ENCODE measurements at regions not wholly inside any gene's neighbourhood (a gene's known extent, or its start where the extent isn't known, plus 50 kb on each side); places are given as distances from the start of the nearest gene placed in this dataset.

DNA sequence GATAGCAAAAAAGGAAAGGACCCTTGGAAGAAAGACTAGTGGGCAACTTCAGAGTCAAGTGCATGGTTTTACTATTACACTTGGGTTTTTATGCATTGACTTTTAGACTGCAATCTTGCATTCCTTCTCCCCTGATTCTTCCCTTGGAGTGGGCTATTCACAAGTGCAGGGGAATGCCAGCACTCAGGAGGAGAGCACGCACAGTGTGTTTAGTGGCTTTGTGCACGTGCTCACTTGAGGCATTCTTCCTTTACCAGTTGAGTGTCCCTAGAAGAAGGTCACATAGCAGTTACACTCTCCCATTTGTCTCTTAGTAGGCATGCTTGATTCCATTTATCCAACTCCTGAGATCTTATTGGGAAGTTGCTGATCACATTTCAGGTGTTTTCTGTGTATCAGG is 351.1 kb upstream of the HSFY2 start:
- FAIRE-seq (no peak), DNase-seq (ENCODE audit: insufficient read length, low spot score) (no peak)
- TF ChIP-seq POLR2A (IDR thresholded peaks at IDR 0.05; ENCODE audit: low read depth, low read length), result no peak

DNA sequence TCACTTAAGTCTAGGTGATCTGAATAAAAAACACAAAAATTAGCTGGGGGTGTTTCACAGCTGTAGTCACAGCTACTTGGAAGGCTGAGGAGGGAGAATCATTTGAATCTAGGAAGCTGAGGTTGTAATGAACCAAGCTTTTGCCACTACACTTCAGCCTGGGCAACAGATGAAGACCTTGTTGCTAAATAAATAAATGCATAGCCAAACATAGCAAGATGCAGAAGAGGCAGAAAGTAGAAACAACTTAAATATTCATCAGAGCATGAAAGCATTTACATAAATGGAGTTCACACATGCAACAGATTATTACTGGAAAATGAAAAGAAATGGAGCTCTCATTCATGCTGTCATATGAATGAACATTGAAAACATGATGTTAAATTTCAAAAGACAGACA is 348.9 kb upstream of the HSFY2 start:
- DNase-seq (ENCODE audit: insufficient read length, low spot score) (no peak), FAIRE-seq (no peak)
- no peak for TF ChIP-seq POLR2A (IDR thresholded peaks at IDR 0.05; ENCODE audit: low read depth, low read length)

DNA sequence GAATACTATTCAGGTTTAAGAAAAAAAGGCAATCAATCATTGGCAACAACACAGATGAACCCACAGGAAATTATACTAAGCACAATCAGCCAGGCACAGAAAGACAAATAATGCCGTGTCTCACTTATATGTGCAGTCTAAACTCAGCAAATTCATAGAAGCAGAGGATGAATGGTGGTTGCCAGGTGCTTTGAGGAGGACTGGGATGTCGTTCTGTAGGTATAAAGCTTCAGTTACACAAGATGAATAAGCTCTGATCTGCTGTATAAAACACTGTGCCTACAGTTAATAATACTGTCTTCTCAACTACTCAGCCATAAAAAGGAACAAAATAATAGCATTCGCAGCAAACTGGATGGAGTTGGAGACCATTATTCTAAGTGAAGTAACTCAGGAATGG is 324.8 kb upstream of the HSFY2 start:
- TF ChIP-seq POLR2A (IDR thresholded peaks at IDR 0.05; ENCODE audit: low read depth, low read length), result no peak
- FAIRE-seq (no peak), DNase-seq (ENCODE audit: insufficient read length, low spot score) (no peak)

DNA sequence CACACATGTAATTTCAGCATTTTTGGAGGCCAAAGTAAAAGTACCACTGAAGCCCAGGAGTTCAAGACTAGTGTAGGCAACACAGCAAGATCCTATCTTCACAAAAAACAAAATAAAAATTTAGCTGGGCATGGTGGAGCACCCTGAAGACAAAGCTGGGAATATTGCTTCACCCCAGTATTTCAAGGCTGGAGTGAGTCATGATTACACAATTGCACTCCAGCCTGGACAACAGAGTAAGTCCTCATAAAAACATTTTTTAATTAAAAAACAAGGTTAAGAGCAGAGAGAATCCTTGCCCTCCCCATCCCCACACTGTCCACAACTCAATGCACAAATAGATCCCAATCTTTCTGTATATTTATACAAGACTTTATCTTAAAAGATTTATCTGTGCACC is 321.9 kb upstream of the HSFY2 start:
- FAIRE-seq (no peak), DNase-seq (ENCODE audit: insufficient read length, low spot score) (no peak)

DNA sequence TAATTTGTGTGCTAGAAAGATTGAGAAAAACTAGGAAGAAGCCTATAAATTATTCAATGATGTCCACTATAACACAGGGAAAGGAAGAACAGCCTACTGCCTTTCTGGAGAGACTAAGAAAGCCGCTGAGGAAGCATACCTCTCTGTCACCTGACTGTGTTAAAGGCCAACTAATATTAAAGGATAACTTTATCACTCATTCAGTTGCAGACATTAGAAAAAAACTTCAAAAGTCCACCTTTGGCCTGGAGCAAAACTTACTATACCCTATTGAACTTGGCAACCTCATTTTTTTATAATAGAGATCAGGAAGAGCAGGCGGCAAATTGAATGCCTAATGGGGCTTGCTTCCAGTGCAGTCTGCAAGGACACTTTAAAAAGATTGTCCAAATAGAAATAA is 309.5 kb upstream of the HSFY2 start:
- DNase-seq (ENCODE audit: insufficient read length, low spot score) (no peak), FAIRE-seq (no peak)
- no peak for TF ChIP-seq POLR2A (IDR thresholded peaks at IDR 0.05; ENCODE audit: low read depth, low read length)

More for the DNA sequence above, 321.9 kb upstream of the HSFY2 start:
- no peak for TF ChIP-seq POLR2A (IDR thresholded peaks at IDR 0.05; ENCODE audit: low read depth, low read length)

DNA sequence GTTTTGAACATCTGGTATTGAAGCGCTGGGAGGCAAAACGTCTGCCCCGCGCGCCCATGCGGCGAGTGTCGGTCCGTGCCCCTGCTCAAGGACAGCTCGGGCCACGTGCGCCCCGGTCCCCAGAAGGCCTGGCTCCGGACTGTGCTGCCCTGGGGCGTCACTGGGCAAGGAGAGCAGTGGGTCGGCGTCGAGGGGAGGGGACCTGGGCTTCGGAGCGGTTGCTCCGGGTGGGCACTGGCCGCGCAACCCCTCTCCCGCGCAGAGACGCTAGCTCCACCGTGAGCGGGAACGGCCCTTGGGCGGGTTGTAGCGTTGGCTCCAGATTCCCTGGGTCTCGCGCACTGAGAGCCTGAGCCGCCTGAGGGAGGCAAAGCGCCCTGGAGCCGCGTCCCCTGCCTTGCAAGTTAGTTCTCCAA is 304.2 kb upstream of the HSFY2 start:
- DNase-seq (ENCODE audit: insufficient read length, low spot score), result no peak

DNA sequence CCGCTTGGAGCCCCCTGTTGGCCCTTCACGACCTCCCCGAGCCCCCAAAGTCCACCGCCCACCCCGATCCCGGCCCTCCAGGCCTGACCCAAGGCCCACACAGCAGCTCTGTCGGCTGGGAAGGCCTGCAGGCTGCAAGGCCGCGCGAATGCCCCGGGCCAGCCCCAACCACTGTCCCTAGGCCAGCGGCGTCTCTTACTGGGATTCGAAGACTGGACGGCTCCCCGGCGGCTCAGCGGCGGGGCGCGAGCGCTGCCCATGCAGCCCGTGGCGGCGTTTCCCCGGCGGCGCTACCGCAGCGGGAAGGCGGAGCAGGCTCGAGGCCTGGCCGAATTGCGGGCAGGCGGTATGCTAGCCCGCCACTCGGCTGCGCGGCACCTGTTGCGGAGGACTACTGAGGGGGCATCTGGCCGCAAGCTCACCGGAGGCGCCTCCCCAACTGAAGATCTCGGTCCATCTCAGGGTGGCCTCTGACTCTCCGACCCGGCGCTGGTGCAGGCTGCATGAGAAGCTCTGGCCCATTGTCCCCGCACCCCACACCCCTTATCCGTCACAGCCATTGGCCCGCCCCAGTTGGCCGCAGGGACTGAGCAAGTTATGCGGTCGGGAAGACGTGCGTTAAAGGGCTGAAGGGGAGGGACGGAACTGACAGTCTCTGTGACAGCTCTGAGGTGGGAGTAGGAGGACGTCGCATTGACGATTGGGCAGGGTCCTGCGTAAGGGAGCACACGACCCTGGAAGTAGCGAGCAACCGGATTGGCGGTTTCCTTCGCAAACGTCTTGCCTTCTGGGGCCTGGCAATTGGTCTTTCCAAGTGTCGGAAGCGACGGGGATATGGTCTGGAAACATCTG is 303.5 kb upstream of the HSFY2 start:
- TF ChIP-seq POLR2A (IDR thresholded peaks at IDR 0.05; ENCODE audit: low read depth, low read length), result no peak
- FAIRE-seq (no peak), DNase-seq (ENCODE audit: insufficient read length, low spot score) (no peak)

More for the DNA sequence above, 304.2 kb upstream of the HSFY2 start:
- FAIRE-seq, result no peak
- no peak for TF ChIP-seq POLR2A (IDR thresholded peaks at IDR 0.05; ENCODE audit: low read depth, low read length)

DNA sequence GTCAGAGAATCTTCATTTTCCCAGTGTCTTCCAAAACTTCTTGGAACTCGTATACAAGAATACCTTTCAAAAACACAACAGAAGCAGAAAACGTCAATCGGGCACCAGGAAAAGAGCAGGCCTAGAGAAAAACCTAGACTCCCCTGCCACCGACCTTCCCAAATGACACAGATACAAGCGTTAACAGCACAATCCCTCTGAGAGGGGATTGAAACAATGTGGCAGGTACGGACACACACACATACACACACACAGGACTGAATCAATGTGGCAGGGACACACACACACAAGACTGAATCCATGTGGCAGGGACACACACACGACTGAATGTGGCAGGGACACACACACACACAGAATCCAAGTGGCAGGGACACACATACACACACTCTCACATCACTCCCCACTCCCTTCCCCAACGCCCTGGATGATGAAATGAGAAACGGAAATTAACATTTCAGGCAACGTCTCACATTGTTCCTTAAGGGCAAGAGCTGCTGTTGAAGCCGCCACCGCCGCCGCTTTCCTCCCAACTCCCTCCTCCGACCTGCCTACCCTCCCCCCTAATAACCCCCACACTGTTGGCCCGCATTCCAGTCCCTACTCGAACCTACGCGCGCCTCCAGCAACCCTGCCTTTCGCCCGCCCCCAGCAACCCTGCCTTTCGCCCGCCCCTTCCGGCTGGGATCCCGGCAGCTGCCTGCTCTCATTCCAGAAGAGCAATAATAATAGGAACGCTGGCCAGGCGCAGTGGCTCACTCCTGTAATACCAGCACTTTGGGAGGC is 302.1 kb upstream of the HSFY2 start:
- no peak for TF ChIP-seq POLR2A (IDR thresholded peaks at IDR 0.05; ENCODE audit: low read depth, low read length)
- FAIRE-seq (no peak), DNase-seq (ENCODE audit: insufficient read length, low spot score) (peak; percentile 41)

DNA sequence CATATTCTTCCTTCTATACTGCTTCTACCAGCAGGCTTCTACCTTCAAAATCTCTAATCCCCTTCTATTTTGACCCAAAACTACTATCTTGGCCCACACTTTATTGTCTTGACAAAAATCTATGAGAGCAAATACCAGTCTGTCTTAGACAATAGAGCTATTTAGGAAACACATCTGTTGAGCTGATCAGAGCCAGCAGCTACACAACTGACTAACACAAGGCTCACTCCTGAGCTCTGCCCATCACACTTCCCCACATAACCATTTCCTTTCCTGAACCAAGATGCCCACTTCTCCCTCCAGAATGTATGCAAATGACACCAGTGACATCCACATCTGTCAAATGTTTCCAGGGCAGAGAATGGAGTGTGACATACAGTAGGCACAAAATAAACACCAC is 293.9 kb upstream of the HSFY2 start:
- TF ChIP-seq POLR2A (IDR thresholded peaks at IDR 0.05; ENCODE audit: low read depth, low read length), result no peak
- no peak for DNase-seq (ENCODE audit: insufficient read length, low spot score)
- no peak for FAIRE-seq

DNA sequence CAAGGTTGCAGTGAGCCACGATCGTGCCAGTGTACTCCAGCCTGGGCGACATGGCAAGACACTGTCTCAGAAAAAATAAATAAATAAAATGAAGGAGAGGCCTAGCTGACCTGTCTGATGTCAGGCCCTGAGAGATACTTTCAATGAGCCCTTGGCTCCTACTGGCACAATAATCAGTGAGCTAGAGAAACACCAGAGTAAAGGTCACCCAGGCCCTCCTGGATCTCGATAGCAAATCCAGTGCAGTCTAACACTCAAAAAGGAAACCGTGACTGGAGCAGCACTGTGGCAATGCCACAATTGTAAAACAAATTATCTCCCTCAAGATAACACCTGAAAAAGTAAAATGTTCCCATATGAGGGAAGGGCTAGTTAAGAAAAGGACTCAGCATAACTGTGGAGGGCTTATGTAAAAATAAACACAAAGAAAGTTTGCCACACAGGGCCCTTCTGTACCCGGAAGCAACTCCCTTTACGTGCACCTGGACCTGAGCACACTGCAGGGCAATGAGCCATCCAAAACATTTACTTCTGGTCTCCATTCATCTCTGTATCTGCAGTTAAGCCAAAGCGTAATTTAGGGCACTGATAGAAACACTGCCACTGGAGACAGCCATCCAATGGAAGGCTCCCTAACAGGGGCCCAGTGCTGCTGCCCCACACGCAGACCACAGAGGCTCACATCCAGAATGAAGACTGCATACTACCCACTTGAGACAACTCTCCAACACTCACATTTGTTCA is 293.1 kb upstream of the HSFY2 start:
- DNase-seq (ENCODE audit: insufficient read length, low spot score) (no peak), FAIRE-seq (no peak)
- no peak for TF ChIP-seq POLR2A (IDR thresholded peaks at IDR 0.05; ENCODE audit: low read depth, low read length)

DNA sequence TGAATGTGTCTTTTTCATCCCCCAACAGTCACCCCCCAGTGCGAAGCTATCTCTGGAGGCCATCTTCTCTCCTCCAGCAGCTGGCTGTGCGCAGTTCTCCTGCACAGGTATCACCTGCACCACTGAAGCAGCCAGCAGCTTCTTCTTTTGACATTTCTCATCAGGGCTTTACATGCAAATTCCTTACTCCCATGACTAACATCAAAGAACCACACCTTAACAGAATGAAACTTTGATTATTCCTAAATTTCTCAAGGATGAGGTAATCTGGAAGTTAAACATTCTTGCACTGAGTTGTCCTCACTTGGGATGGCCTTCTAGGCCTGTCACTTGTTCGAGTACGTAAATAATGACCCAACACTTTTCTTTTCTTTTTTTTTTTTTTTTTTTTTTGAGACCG is 291.6 kb upstream of the HSFY2 start:
- TF ChIP-seq POLR2A (IDR thresholded peaks at IDR 0.05; ENCODE audit: low read depth, low read length), result no peak
- no peak for FAIRE-seq
- DNase-seq (ENCODE audit: insufficient read length, low spot score), result no peak

DNA sequence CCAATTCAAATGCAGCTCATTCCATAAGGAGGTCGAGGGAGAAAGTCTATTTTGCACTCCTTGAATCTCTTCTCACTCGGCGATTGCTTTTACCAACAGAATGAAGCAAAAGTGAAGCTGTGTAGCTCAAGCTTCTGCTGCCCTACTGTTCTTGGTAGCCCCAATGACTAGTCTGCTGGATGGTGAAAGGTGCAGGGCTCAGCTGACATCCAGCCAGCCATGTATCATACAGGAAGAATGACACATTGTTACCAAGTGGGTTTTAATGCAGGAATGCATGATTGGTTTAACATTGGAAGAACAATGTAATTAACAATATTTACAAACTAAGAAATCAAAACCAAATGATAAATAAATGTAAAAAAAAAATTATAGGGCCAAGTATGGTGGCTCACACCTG is 286.2 kb upstream of the HSFY2 start:
- FAIRE-seq (no peak), DNase-seq (ENCODE audit: insufficient read length, low spot score) (peak; percentile 9)
- TF ChIP-seq POLR2A (IDR thresholded peaks at IDR 0.05; ENCODE audit: low read depth, low read length), result no peak

DNA sequence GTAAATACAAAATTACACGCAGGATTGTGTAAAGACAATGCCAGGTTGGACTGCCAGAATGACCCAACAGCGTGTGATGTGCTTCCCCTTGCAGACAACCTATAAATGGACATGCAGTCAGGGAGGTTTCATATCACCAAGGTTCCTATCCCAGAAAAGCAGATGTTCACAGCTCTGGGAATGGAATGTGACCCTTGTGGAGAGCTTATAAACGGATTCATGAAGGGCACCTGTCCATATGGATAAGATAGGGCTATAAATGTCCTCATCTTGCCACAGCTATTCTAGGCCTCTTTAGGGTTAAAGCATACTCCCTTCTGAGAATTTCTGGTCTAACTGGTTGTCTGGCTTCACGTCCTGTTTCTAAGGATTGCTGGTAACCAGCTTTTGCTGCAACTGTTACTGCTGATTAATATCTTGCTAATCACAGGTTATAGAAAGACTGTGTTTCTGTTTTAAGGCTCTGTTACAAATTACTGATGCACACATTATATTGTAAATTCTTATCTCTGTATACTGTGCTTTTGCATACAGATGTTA is 285.4 kb upstream of the HSFY2 start:
- no peak for TF ChIP-seq POLR2A (IDR thresholded peaks at IDR 0.05; ENCODE audit: low read depth, low read length)
- DNase-seq (ENCODE audit: insufficient read length, low spot score) (no peak), FAIRE-seq (no peak)

DNA sequence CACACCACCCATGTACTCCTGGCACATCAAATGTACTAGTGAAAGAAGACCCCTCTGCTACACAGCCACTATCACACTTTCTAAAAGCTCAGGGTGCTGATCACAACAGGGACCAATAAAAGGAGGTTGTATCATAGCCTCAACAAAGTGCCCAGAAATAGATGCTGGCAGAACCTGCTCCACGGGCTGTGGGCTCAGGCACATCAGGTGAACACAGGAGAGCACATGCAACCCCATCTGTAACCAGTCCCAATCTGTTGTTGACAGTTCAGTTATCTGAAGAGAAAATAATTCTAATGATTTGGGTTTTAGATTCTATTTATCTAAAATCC is 282.6 kb upstream of the HSFY2 start:
- no peak for TF ChIP-seq POLR2A (IDR thresholded peaks at IDR 0.05; ENCODE audit: low read depth, low read length)
- DNase-seq (ENCODE audit: insufficient read length, low spot score) (no peak), FAIRE-seq (no peak)

Measured in H54 (cell line).